ENCODE measurements at regions not wholly inside any gene's neighbourhood (a gene's known extent, or its start where the extent isn't known, plus 50 kb on each side); places are given as distances from the start of the nearest gene placed in this dataset.
A peak's percentile ranks its signal among the peaks of the same experiment; 100 is the strongest.

DNA sequence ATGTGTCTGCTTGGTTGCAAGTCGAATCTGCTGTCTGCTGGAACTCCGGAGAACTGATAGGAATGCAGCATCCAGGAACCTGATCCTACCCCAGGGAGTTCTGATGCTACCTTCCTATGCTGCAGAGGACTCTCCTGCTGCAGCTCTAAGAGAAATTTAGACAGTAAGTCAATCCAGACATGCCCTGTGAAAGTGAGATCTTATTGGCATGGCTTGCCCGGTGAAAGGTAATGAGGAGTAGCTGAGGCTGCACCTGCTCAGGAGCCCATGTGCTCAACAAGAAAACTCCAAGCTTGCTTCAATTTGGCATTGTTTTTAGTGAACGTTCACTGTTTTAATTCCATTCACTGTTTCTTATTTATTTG, 217.3 kb upstream of the SERP2 start:
- TF ChIP-seq, protein P1, sequence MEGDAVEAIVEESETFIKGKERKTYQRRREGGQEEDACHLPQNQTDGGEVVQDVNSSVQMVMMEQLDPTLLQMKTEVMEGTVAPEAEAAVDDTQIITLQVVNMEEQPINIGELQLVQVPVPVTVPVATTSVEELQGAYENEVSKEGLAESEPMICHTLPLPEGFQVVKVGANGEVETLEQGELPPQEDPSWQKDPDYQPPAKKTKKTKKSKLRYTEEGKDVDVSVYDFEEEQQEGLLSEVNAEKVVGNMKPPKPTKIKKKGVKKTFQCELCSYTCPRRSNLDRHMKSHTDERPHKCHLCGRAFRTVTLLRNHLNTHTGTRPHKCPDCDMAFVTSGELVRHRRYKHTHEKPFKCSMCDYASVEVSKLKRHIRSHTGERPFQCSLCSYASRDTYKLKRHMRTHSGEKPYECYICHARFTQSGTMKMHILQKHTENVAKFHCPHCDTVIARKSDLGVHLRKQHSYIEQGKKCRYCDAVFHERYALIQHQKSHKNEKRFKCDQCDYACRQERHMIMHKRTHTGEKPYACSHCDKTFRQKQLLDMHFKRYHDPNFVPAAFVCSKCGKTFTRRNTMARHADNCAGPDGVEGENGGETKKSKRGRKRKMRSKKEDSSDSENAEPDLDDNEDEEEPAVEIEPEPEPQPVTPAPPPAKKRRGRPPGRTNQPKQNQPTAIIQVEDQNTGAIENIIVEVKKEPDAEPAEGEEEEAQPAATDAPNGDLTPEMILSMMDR (IDR thresholded peaks at IDR 0.05): no peak
- peak overlapping the region; percentile 62 for H3K27ac ChIP-seq

DNA sequence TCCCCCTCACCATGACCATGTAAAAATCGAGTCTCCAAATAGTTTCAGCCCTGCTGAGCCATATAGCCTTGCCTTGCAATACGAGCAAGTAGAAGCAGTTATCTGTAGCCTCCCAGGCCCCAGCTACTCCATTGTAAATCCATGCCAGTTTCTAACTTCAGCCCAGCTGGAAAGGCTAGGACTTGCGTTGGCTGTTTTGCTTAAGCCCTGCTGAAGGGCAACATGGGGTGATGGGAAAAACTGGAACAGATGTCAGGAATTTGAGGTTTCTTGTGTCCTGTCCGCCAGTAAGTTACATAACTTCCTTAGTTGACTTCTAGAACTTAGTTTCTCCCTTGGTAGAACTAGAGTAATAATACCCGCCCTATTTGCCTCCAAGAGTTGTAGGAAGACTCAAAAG, 216.0 kb upstream of the SERP2 start:
- Histone ChIP-seq H3K4me3 (no peak overlapping the region), H3K36me3 (no peaks in the 10 kb centered on the region), H3K9me3 (no peaks in the 10 kb centered on the region), H3K27me3 (no peaks in the 10 kb centered on the region), H3K4me1 (peaks cover 8% of the 10 kb centered on the region), H3K27ac (no peak overlapping the region)
- intact Hi-C loops (cut with DNase I): no loop called here
- TF ChIP-seq, protein P1 (IDR thresholded peaks at IDR 0.05): no peak
- DNase-seq (no peak), ATAC-seq (no peak)

More for the DNA sequence above, 217.3 kb upstream of the SERP2 start:
- no peak for DNase-seq
- no peak overlapping the region for H3K4me3 ChIP-seq
- H3K9me3 ChIP-seq: no peaks in the 10 kb centered on the region
- no peaks in the 10 kb centered on the region for H3K36me3 ChIP-seq
- peaks cover 8% of the 10 kb centered on the region for H3K4me1 ChIP-seq
- no peaks in the 10 kb centered on the region for H3K27me3 ChIP-seq
- no peak for ATAC-seq
- intact Hi-C loops (cut with DNase I): no loop called here

DNA sequence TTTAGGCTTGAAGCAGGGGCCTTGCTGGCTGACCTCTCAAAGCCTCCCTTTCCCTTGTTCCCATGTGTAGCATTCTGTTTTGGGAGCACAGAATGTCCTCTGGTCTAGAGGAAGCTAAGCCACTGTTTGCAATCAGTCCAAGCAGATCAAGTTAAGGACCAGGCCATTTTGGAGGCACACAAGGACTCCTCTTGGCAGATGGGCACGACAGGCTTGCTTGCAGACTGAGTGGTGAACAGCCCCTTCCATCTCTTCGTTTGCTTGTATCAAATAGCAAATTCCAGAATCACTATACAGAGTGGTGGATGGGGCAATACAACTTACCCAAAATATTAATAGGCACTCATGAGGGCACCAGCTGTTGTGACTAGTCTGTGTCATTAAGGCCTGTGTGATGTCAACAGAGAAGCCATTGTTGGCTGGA, 215.5 kb upstream of the SERP2 start:
- DNase-seq (no peak), ATAC-seq (no peak)
- no peak overlapping the region for H3K27ac ChIP-seq
- no peaks in the 10 kb centered on the region for H3K9me3 ChIP-seq
- intact Hi-C loops (cut with DNase I): no loop called here
- peaks cover 8% of the 10 kb centered on the region for H3K4me1 ChIP-seq
- no peaks in the 10 kb centered on the region for H3K36me3 ChIP-seq
- no peak overlapping the region for H3K4me3 ChIP-seq
- TF ChIP-seq, protein P1 (IDR thresholded peaks at IDR 0.05): no peak
- H3K27me3 ChIP-seq: no peaks in the 10 kb centered on the region

DNA sequence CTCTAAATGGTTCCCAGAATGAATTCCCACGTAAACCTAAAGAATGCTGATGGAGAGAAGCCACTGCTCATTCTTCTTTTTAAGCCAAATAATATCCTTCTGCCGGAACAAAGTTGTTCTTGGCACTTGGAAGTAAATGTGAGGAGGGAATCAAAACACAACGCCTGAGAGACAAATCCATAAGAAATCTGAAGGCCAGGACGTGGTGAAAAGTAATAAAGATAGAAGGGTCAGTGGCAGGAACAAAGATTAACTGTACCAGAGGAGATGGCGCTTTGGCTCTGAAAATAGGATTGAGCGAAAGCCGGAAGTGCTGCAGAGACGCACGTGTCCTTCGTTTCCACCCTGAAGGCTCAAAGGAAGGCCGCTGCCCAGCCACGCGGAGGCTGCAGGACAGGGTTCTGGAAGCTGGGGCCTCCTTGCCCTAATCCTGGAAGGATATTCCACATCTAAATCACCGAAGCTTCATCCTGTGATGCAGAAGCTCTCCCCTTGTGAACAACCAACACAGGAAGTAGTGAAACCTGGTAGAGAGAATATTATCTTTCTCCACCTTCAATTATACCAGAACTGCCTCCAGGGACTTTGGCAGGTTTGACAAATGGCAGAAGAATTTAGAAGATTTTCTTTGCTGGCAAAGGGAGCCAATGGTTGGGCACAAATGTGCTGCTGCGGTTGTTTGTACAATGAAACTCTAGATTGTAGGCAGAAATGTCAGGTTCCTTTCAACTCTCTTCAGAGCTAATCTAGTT, 214.6 kb upstream of the SERP2 start:
- Histone ChIP-seq H3K4me3 (no peak overlapping the region), H3K27me3 (no peaks in the 10 kb centered on the region), H3K9me3 (no peaks in the 10 kb centered on the region), H3K36me3 (no peaks in the 10 kb centered on the region), H3K27ac (no peak overlapping the region), H3K4me1 (peaks cover 8% of the 10 kb centered on the region)
- TF ChIP-seq, protein P1 (IDR thresholded peaks at IDR 0.05): no peak
- DNase-seq: no peak
- no peak for ATAC-seq
- intact Hi-C loops (cut with DNase I): no loop called here

DNA sequence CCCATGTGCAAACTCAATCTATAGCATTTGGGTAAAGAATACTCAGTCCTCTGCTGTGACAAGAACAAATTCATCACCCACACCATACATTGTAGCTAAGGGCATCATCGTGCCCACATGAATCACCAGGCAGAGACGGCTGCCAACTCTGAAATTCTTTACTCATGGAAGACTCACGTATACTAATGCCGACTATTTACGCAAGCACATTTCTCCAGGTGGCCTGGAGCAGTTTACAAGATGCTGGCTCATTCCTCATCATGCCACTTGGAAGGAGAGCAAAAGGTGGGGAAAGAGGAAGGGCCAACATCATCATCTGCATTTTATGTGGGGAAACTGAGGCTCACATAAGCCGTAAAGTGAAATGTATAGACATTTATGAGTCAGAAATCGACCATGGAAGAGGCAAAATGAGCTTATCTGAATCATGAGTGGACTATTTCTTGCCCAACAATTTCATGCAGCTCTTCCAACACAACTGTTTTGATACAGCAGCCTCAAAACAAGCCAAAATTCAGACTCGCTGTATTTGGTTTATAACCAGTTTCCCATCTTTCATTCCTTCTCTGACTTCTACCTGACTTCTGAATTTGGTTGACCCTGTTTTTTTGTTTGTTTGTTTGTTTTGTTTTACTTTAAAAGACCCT, 213.9 kb upstream of the SERP2 start:
- intact Hi-C loops (cut with DNase I): no loop called here
- H3K4me3 ChIP-seq: no peak overlapping the region
- DNase-seq (no peak), ATAC-seq (no peak)
- H3K27me3 ChIP-seq: no peaks in the 10 kb centered on the region
- peaks cover 8% of the 10 kb centered on the region for H3K4me1 ChIP-seq
- no peaks in the 10 kb centered on the region for H3K36me3 ChIP-seq
- H3K9me3 ChIP-seq: no peaks in the 10 kb centered on the region
- TF ChIP-seq, protein P1 (IDR thresholded peaks at IDR 0.05): no peak
- no peak overlapping the region for H3K27ac ChIP-seq

Data from upper lobe of right lung (tissue), 1 donor.